ENCODE measurements at regions not wholly inside any gene's neighbourhood (a gene's known extent, or its start where the extent isn't known, plus 50 kb on each side); places are given as distances from the start of the nearest gene placed in this dataset.

DNA sequence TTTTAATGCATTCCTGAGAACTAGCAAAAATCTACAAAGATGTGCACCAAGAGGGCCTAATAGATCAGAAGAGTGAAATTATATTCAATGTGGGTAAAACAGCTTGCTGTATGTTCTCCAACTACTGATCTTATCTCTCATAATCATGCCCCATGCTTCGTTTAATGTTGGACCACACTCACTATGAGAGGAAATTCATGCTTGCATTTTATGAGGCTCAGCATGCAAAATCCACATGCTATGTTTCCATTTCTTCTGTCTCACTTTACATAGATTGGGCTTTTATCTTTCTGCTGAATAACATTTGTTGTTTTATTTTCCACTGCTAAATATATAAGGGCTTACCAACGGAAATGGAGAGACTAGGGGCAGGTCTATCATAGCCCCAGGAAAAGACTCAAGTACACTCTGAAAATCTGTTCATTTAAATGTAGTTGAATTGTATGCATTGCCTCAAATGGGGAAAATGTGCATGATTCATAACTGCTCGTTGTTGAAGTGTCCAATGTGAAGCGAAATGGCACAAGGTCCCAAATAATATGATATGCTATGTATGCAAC lies 474.2 kb downstream of the EFNA5 start:
- TF ChIP-seq POLR2AphosphoS5 (IDR thresholded peaks at IDR 0.05; ENCODE audit: low read depth, low read length): no peak
- TF ChIP-seq SIN3A (IDR thresholded peaks at IDR 0.05; ENCODE audit: borderline replicate concordance, insufficient read depth, low read length): no peak
- TF ChIP-seq, protein P1, sequence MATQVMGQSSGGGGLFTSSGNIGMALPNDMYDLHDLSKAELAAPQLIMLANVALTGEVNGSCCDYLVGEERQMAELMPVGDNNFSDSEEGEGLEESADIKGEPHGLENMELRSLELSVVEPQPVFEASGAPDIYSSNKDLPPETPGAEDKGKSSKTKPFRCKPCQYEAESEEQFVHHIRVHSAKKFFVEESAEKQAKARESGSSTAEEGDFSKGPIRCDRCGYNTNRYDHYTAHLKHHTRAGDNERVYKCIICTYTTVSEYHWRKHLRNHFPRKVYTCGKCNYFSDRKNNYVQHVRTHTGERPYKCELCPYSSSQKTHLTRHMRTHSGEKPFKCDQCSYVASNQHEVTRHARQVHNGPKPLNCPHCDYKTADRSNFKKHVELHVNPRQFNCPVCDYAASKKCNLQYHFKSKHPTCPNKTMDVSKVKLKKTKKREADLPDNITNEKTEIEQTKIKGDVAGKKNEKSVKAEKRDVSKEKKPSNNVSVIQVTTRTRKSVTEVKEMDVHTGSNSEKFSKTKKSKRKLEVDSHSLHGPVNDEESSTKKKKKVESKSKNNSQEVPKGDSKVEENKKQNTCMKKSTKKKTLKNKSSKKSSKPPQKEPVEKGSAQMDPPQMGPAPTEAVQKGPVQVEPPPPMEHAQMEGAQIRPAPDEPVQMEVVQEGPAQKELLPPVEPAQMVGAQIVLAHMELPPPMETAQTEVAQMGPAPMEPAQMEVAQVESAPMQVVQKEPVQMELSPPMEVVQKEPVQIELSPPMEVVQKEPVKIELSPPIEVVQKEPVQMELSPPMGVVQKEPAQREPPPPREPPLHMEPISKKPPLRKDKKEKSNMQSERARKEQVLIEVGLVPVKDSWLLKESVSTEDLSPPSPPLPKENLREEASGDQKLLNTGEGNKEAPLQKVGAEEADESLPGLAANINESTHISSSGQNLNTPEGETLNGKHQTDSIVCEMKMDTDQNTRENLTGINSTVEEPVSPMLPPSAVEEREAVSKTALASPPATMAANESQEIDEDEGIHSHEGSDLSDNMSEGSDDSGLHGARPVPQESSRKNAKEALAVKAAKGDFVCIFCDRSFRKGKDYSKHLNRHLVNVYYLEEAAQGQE (IDR thresholded peaks at IDR 0.05; ENCODE audit: insufficient read depth in 1 of 2, low read depth in 2 of 2, low read length in 2 of 2): no peak
- TF ChIP-seq TAF1 (IDR thresholded peaks at IDR 0.05; ENCODE audit: borderline replicate concordance, insufficient read depth, low read length): no peak
- TF ChIP-seq FOXP2 (optimal IDR thresholded peaks at IDR 0.05; ENCODE audit: borderline replicate concordance, extremely low read depth, extremely low read length, insufficient read depth): no peak

Measured in PFSK-1 (cell line).